ENCODE measurements at regions not wholly inside any gene's neighbourhood (a gene's known extent, or its start where the extent isn't known, plus 50 kb on each side); places are given as distances from the start of the nearest gene placed in this dataset.
"Not testable (repeated sequence)": the region's sequence is repeated elsewhere in the genome, so short reads cannot be mapped to it uniquely, and the experiment has no call there.

GRCh38 chr10:130516141-130516735 is 380.0 kb downstream of the GLRX3 start:
- Histone ChIP-seq H3K9me3 (ENCODE audit: control insufficient read depth, insufficient read depth, low read depth, low read length) (no peaks in the 10 kb centered on the region), H3K9ac (ENCODE audit: low read length) (no peak overlapping the region), H3K27ac (ENCODE audit: low read depth, low read length) (no peak overlapping the region), H3K36me3 (ENCODE audit: control insufficient read depth, insufficient read depth, low read length) (no peaks in the 10 kb centered on the region), H3K4me3 (ENCODE audit: low read depth, low read length) (no peak overlapping the region), H3K4me1 (ENCODE audit: control insufficient read depth, insufficient read depth, low read length) (no peaks in the 10 kb centered on the region), H3K27me3 (ENCODE audit: control insufficient read depth, insufficient read depth, low read length) (no peaks in the 10 kb centered on the region)

DNA sequence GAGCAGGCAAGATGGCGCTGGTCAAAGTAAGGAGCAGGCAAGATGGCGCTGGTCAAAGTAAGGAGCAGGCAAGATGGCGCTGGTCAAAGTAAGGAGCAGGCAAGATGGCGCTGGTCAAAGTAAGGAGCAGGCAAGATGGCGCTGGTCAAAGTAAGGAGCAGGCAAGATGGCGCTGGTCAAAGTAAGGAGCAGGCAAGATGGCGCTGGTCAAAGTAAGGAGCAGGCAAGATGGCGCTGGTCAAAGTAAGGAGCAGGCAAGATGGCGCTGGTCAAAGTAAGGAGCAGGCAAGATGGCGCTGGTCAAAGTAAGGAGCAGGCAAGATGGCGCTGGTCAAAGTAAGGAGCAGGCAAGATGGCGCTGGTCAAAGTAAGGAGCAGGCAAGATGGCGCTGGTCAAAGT is 382.7 kb downstream of the GLRX3 start:
- not testable (repeated sequence) for H3K27me3 ChIP-seq (ENCODE audit: control insufficient read depth, insufficient read depth, low read length); H3K4me3 ChIP-seq (ENCODE audit: low read depth, low read length)

GRCh38 chr10:130519791-130520190 is 383.6 kb downstream of the GLRX3 start:
- Histone ChIP-seq H3K4me1 (ENCODE audit: control insufficient read depth, insufficient read depth, low read length) (no peaks in the 10 kb centered on the region), H3K9ac (ENCODE audit: low read length) (no peak overlapping the region), H3K4me3 (ENCODE audit: low read depth, low read length) (no peak overlapping the region), H3K27ac (ENCODE audit: low read depth, low read length) (no peak overlapping the region), H3K36me3 (ENCODE audit: control insufficient read depth, insufficient read depth, low read length) (no peaks in the 10 kb centered on the region), H3K27me3 (ENCODE audit: control insufficient read depth, insufficient read depth, low read length) (no peaks in the 10 kb centered on the region), H3K9me3 (ENCODE audit: control insufficient read depth, insufficient read depth, low read depth, low read length) (no peaks in the 10 kb centered on the region)

More for the DNA sequence above, 382.7 kb downstream of the GLRX3 start:
- not testable (repeated sequence) for H3K9ac ChIP-seq (ENCODE audit: low read length); H3K36me3 ChIP-seq (ENCODE audit: control insufficient read depth, insufficient read depth, low read length); H3K4me1 ChIP-seq (ENCODE audit: control insufficient read depth, insufficient read depth, low read length); H3K9me3 ChIP-seq (ENCODE audit: control insufficient read depth, insufficient read depth, low read depth, low read length); H3K27ac ChIP-seq (ENCODE audit: low read depth, low read length)

- Histone ChIP-seq H3K9ac (ENCODE audit: low read length) (no peak overlapping the region), H3K9me3 (ENCODE audit: control insufficient read depth, insufficient read depth, low read depth, low read length) (peaks cover 3% of the 10 kb centered on the region; the same call in 1 of the 2 replicates), H3K27me3 (ENCODE audit: control insufficient read depth, insufficient read depth, low read length) (no peaks in the 10 kb centered on the region), H3K4me1 (ENCODE audit: control insufficient read depth, insufficient read depth, low read length) (no peaks in the 10 kb centered on the region), H3K36me3 (ENCODE audit: control insufficient read depth, insufficient read depth, low read length) (no peaks in the 10 kb centered on the region), H3K4me3 (ENCODE audit: low read depth, low read length) (no peak overlapping the region), H3K27ac (ENCODE audit: low read depth, low read length) (no peak overlapping the region)
Observed at GRCh38 chr10:130531312-130531711, 395.1 kb downstream of the GLRX3 start.

GRCh38 chr10:130541090-130541489 is 404.9 kb downstream of the GLRX3 start:
- H3K9me3 ChIP-seq (ENCODE audit: control insufficient read depth, insufficient read depth, low read depth, low read length): no peaks in the 10 kb centered on the region
- H3K4me3 ChIP-seq (ENCODE audit: low read depth, low read length): no peak overlapping the region
- H3K27me3 ChIP-seq (ENCODE audit: control insufficient read depth, insufficient read depth, low read length): no peaks in the 10 kb centered on the region; the same call in 1 of the 2 replicates
- no peaks in the 10 kb centered on the region for H3K4me1 ChIP-seq (ENCODE audit: control insufficient read depth, insufficient read depth, low read length)
- H3K9ac ChIP-seq (ENCODE audit: low read length): no peak overlapping the region
- no peak overlapping the region for H3K27ac ChIP-seq (ENCODE audit: low read depth, low read length)
- no peaks in the 10 kb centered on the region for H3K36me3 ChIP-seq (ENCODE audit: control insufficient read depth, insufficient read depth, low read length)

DNA sequence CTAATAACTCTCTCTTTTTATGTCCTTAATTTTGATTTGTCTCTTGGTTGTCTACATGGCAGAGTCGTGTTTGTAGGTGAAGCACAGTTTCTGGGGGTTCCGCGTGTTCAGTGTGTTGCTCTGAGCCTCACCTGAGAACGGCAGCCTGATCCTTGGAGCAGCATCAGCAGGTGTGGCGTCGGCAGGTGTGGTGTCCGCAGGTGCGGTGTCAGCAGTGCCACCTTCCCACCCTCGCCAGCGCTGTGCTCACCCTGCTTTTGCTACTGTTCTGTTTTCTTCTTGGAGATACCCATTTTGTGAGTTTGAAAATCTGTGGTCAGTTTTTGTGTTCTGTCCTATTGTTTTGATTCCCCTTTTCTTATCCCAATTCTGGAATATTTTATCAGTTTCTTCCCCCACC is 406.6 kb downstream of the GLRX3 start:
- Histone ChIP-seq H3K36me3 (ENCODE audit: control insufficient read depth, insufficient read depth, low read length) (no peaks in the 10 kb centered on the region), H3K27me3 (ENCODE audit: control insufficient read depth, insufficient read depth, low read length) (no peaks in the 10 kb centered on the region; the same call in 1 of the 2 replicates), H3K9ac (ENCODE audit: low read length) (no peak overlapping the region), H3K9me3 (ENCODE audit: control insufficient read depth, insufficient read depth, low read depth, low read length) (no peaks in the 10 kb centered on the region), H3K27ac (ENCODE audit: low read depth, low read length) (no peak overlapping the region), H3K4me3 (ENCODE audit: low read depth, low read length) (no peak overlapping the region), H3K4me1 (ENCODE audit: control insufficient read depth, insufficient read depth, low read length) (no peaks in the 10 kb centered on the region)

- no peak overlapping the region for H3K27ac ChIP-seq (ENCODE audit: low read depth, low read length)
- H3K4me3 ChIP-seq (ENCODE audit: low read depth, low read length): no peak overlapping the region
- no peak overlapping the region for H3K9ac ChIP-seq (ENCODE audit: low read length)
- no peaks in the 10 kb centered on the region for H3K9me3 ChIP-seq (ENCODE audit: control insufficient read depth, insufficient read depth, low read depth, low read length)
- H3K4me1 ChIP-seq (ENCODE audit: control insufficient read depth, insufficient read depth, low read length): no peaks in the 10 kb centered on the region
- no peaks in the 10 kb centered on the region for H3K36me3 ChIP-seq (ENCODE audit: control insufficient read depth, insufficient read depth, low read length)
- H3K27me3 ChIP-seq (ENCODE audit: control insufficient read depth, insufficient read depth, low read length): no peaks in the 10 kb centered on the region; the same call in 1 of the 2 replicates
Observed at GRCh38 chr10:130543794-130544193, 407.6 kb downstream of the GLRX3 start.

GRCh38 chr10:130545122-130545521 is 408.9 kb downstream of the GLRX3 start:
- no peak overlapping the region for H3K27ac ChIP-seq (ENCODE audit: low read depth, low read length)
- H3K9me3 ChIP-seq (ENCODE audit: control insufficient read depth, insufficient read depth, low read depth, low read length): no peaks in the 10 kb centered on the region
- no peaks in the 10 kb centered on the region for H3K4me1 ChIP-seq (ENCODE audit: control insufficient read depth, insufficient read depth, low read length)
- H3K36me3 ChIP-seq (ENCODE audit: control insufficient read depth, insufficient read depth, low read length): no peaks in the 10 kb centered on the region
- no peak overlapping the region for H3K9ac ChIP-seq (ENCODE audit: low read length)
- no peak overlapping the region for H3K4me3 ChIP-seq (ENCODE audit: low read depth, low read length)
- no peaks in the 10 kb centered on the region; the same call in 1 of the 2 replicates for H3K27me3 ChIP-seq (ENCODE audit: control insufficient read depth, insufficient read depth, low read length)

GRCh38 chr10:130545697-130546096 is 409.5 kb downstream of the GLRX3 start:
- H3K36me3 ChIP-seq (ENCODE audit: control insufficient read depth, insufficient read depth, low read length): no peaks in the 10 kb centered on the region
- H3K9me3 ChIP-seq (ENCODE audit: control insufficient read depth, insufficient read depth, low read depth, low read length): no peaks in the 10 kb centered on the region
- no peak overlapping the region for H3K9ac ChIP-seq (ENCODE audit: low read length)
- H3K27ac ChIP-seq (ENCODE audit: low read depth, low read length): no peak overlapping the region
- no peak overlapping the region for H3K4me3 ChIP-seq (ENCODE audit: low read depth, low read length)
- H3K27me3 ChIP-seq (ENCODE audit: control insufficient read depth, insufficient read depth, low read length): no peaks in the 10 kb centered on the region; the same call in 1 of the 2 replicates
- H3K4me1 ChIP-seq (ENCODE audit: control insufficient read depth, insufficient read depth, low read length): no peaks in the 10 kb centered on the region

DNA sequence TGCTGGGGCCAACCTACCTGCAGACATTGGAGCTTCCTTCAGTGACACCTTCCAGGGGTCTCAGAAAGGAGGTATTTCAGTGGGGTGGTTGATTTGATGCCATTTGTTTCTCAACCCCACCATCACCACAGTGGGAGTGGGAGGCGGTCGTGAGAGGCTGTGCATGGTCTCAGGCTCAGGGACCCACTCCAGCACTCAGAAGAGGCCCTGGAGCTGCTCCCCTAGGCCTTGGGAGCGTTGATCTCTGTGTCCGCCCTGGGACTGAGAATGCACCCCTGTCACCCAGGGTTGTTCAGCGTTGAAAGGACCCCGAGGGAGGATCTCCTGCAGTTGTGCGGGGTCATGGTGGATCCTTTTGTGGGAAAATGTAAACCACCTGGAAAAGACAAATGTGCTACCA is 410.6 kb downstream of the GLRX3 start:
- Histone ChIP-seq H3K9ac (ENCODE audit: low read length) (no peak overlapping the region), H3K4me3 (ENCODE audit: low read depth, low read length) (no peak overlapping the region), H3K4me1 (ENCODE audit: control insufficient read depth, insufficient read depth, low read length) (no peaks in the 10 kb centered on the region), H3K36me3 (ENCODE audit: control insufficient read depth, insufficient read depth, low read length) (no peaks in the 10 kb centered on the region), H3K27me3 (ENCODE audit: control insufficient read depth, insufficient read depth, low read length) (no peaks in the 10 kb centered on the region; the same call in 1 of the 2 replicates), H3K9me3 (ENCODE audit: control insufficient read depth, insufficient read depth, low read depth, low read length) (no peaks in the 10 kb centered on the region), H3K27ac (ENCODE audit: low read depth, low read length) (no peak overlapping the region)

- no peak overlapping the region for H3K9ac ChIP-seq (ENCODE audit: low read length)
- H3K27ac ChIP-seq (ENCODE audit: low read depth, low read length): no peak overlapping the region
- no peaks in the 10 kb centered on the region for H3K36me3 ChIP-seq (ENCODE audit: control insufficient read depth, insufficient read depth, low read length)
Observed at GRCh38 chr10:130547368-130547767, 411.2 kb downstream of the GLRX3 start.

More at GRCh38 chr10:130547368-130547767, 411.2 kb downstream of the GLRX3 start:
- peaks cover 3% of the 10 kb centered on the region; the same call in 1 of the 2 replicates for H3K27me3 ChIP-seq (ENCODE audit: control insufficient read depth, insufficient read depth, low read length)
- H3K4me3 ChIP-seq (ENCODE audit: low read depth, low read length): no peak overlapping the region
- H3K4me1 ChIP-seq (ENCODE audit: control insufficient read depth, insufficient read depth, low read length): no peaks in the 10 kb centered on the region
- H3K9me3 ChIP-seq (ENCODE audit: control insufficient read depth, insufficient read depth, low read depth, low read length): no peaks in the 10 kb centered on the region
